ENCODE measurements at regions not wholly inside any gene's neighbourhood (a gene's known extent, or its start where the extent isn't known, plus 50 kb on each side); places are given as distances from the start of the nearest gene placed in this dataset.

DNA sequence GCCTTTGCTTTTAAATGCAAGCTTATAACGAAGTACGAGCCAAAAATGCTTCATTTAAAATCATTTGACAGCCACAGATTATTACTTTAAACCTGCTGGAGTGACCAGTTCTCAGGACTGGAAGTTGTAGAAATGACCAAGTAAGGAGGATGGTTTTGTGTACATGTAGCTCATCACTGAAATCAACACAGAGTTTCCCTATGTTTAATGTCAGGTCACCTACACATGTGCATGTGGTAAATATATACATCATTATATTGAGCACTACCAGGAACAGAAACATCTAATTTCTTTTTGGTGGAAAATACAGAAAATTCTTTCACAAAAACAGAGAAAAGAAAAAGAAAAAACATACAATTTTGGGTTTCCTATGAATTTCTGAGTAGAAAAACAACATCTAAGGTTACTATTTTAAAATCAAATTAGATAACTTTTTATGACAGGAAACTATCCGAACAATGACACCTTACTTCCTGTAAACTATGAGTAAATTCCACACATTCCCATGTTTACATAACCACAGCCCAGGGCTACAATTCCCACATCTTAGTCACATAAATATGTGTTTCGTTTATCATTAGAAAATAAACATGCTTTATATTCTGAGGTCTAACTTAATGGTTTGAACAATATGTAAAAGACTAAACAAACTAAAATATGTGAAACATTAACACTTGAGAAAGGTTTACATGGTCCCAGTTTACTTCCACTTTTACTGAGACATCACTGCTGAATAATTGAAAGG, 73.6 kb downstream of the ZNF281 start:
- in situ Hi-C loops (cut with MboI) (no loop called here), intact Hi-C loops (cut with micrococcal nuclease) (no loop called here)
- no peaks in the 10 kb centered on the region for H3K9me3 ChIP-seq (replicated peaks; ENCODE audit: control insufficient read depth, insufficient read depth, low read depth, low read length)
- H3K4me3 ChIP-seq = no peak overlapping the region
- 1% methylated on average over 4 of the region's 4 CpGs for WGBS (ENCODE audit: insufficient coverage, low coverage, missing lambda C conversion rate)
- H3K27me3 ChIP-seq (ENCODE audit: control insufficient read depth in 2 of 2, insufficient read depth in 2 of 2, low read length in 2 of 2) = peaks cover 18 to 37% of the 10 kb centered on the region in 2 experiments
- CTCF ChIA-PET (ENCODE audit: low intra/inter-chr PET ratio) = no interaction called here
- no TSS peak for BruUV-seq (replicated peaks)
- POLR2A ChIA-PET = no interaction called here
- no peaks in the 10 kb centered on the region for H3K79me2 ChIP-seq (ENCODE audit: control insufficient read depth, insufficient read depth, low read length)
- no peaks in the 10 kb centered on the region for H3K4me1 ChIP-seq (replicated peaks in 1 of 2; ENCODE audit: control insufficient read depth in 2 of 2, insufficient read depth in 2 of 2, low read length in 2 of 2)
- H3K36me3 ChIP-seq (ENCODE audit: control insufficient read depth, insufficient read depth, low read length) = no peaks in the 10 kb centered on the region
- H3K9ac ChIP-seq (ENCODE audit: insufficient read depth in 1 of 2, low read depth in 2 of 2, low read length in 2 of 2) = no peak overlapping the region
- no peak overlapping the region for H2AFZ ChIP-seq (ENCODE audit: low read depth, low read length)
- FAIRE-seq = no peak
- H3K4me2 ChIP-seq (ENCODE audit: insufficient read depth, low read length) = no peak overlapping the region
- no peak overlapping the region for H3K27ac ChIP-seq (ENCODE audit: extremely low read depth, low read depth, low read length)
- DNase-seq (ENCODE audit: extremely low read depth in 1 of 4, low spot score in 3 of 4) = no peak
- ATAC-seq = no peak
- no peaks in the 10 kb centered on the region for H3K9me1 ChIP-seq (ENCODE audit: control insufficient read depth, insufficient read depth, low read length)
- 0 out of 4 replicates have a peak, but pooled peaks of 1 of the 2 experiments have one; percentile 31 for TF ChIP-seq FOXA3 (CRISPR knock-in tag; conservative IDR thresholded peaks at IDR 0.05 in 1 of 2, IDR thresholded peaks at IDR 0.05 in 1 of 2)
- no peak for TF ChIP-seq ZBTB1 (CRISPR knock-in tag; IDR thresholded peaks at IDR 0.05; ENCODE audit: borderline replicate concordance, low read depth)
- no peak for TF ChIP-seq RBM14 (IDR thresholded peaks at IDR 0.05; ENCODE audit: borderline replicate concordance, insufficient read depth, low read depth, low read length)
- H4K20me1 ChIP-seq (replicated peaks; ENCODE audit: control insufficient read depth, insufficient read depth, low read length) = peaks cover 3% of the 10 kb centered on the region; the same call in 1 of the 2 replicates

GRCh38 chr1:200334661-200335256, 75.1 kb downstream of the ZNF281 start:
- DNase-seq (ENCODE audit: extremely low read depth in 1 of 4, low spot score in 3 of 4) (no peak), FAIRE-seq (no peak), ATAC-seq (no peak)
- intact Hi-C loops (cut with micrococcal nuclease) (no loop called here), in situ Hi-C loops (cut with MboI) (no loop called here)
- ChIA-PET CTCF (ENCODE audit: low intra/inter-chr PET ratio) (interaction anchor here (0.7 kb wide), 1 partner anchor 8 kb away, joined by 3 read pairs; no protein-coding TSS in a partner anchor), POLR2A (no interaction called here)
- H3K4me1 ChIP-seq (replicated peaks in 1 of 2; ENCODE audit: control insufficient read depth in 2 of 2, insufficient read depth in 2 of 2, low read length in 2 of 2) = no peaks in the 10 kb centered on the region
- peak; percentile 14 for TF ChIP-seq ZNF146 (CRISPR knock-in tag; IDR thresholded peaks at IDR 0.05; ENCODE audit: unreplicated experiment)
- TF ChIP-seq, protein P1, sequence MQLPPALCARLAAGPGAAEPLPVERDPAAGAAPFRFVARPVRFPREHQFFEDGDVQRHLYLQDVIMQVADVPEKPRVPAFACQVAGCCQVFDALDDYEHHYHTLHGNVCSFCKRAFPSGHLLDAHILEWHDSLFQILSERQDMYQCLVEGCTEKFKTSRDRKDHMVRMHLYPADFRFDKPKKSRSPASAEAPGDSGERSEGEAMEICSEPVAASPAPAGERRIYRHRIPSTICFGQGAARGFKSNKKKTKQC (CRISPR knock-in tag; IDR thresholded peaks at IDR 0.05) = no peak
- no peaks in the 10 kb centered on the region for H3K9me1 ChIP-seq (ENCODE audit: control insufficient read depth, insufficient read depth, low read length)
- BruUV-seq (replicated peaks) = no TSS peak
- H3K9ac ChIP-seq (ENCODE audit: insufficient read depth in 1 of 2, low read depth in 2 of 2, low read length in 2 of 2) = no peak overlapping the region
- no peak overlapping the region for H2AFZ ChIP-seq (ENCODE audit: low read depth, low read length)
- no peaks in the 10 kb centered on the region for H3K36me3 ChIP-seq (ENCODE audit: control insufficient read depth, insufficient read depth, low read length)
- H3K27me3 ChIP-seq (ENCODE audit: control insufficient read depth in 2 of 2, insufficient read depth in 2 of 2, low read length in 2 of 2) = peaks cover 25 to 43% of the 10 kb centered on the region in 2 experiments
- 0% methylated on average over 2 of the region's 2 CpGs for WGBS (ENCODE audit: insufficient coverage, low coverage, missing lambda C conversion rate)
- no peaks in the 10 kb centered on the region for H3K9me3 ChIP-seq (replicated peaks; ENCODE audit: control insufficient read depth, insufficient read depth, low read depth, low read length)
- no peak overlapping the region for H3K27ac ChIP-seq (ENCODE audit: extremely low read depth, low read depth, low read length)
- no peak overlapping the region for H3K4me3 ChIP-seq
- H3K4me2 ChIP-seq (ENCODE audit: insufficient read depth, low read length) = no peak overlapping the region
- peaks cover 3% of the 10 kb centered on the region; the same call in 1 of the 2 replicates for H4K20me1 ChIP-seq (replicated peaks; ENCODE audit: control insufficient read depth, insufficient read depth, low read length)
- no peaks in the 10 kb centered on the region for H3K79me2 ChIP-seq (ENCODE audit: control insufficient read depth, insufficient read depth, low read length)
